ENCODE measurements at regions not wholly inside any gene's neighbourhood (a gene's known extent, or its start where the extent isn't known, plus 50 kb on each side); places are given as distances from the start of the nearest gene placed in this dataset.

GRCh38 chr5:165143741-165144140 is 1638.3 kb downstream of the MAT2B start:
- WGBS, 4 donors, result 24 to 37% (median 35%) methylated on average over 4 of the region's 4 CpGs

GRCh38 chr5:165149431-165149830 is 1644.0 kb downstream of the MAT2B start:
- TF ChIP-seq CTCF (IDR thresholded peaks at IDR 0.05) (no peak), POLR2A (IDR thresholded peaks at IDR 0.05) (no peak)
- Histone ChIP-seq H3K4me1 (replicated peaks in 1 of 2) (no peaks in the 10 kb centered on the region), H3K27ac (no peak overlapping the region), H3K36me3 (replicated peaks in 1 of 2) (no peaks in the 10 kb centered on the region), H3K9me3 (replicated peaks in 1 of 3) (no peaks in the 10 kb centered on the region), H3K4me3 (no peak overlapping the region), H3K27me3 (no peaks in the 10 kb centered on the region)
- intact Hi-C loops (cut with DNase I), result no loop called here
- DNase-seq, result no peak
- WGBS, 4 donors, result 78 to 84% (median 81%) methylated on average over 1 of the region's 1 CpG

More at GRCh38 chr5:165143741-165144140, 1638.3 kb downstream of the MAT2B start:
- DNase-seq, result no peak
- no peaks in the 10 kb centered on the region for H3K36me3 ChIP-seq (replicated peaks in 1 of 2)
- H3K27ac ChIP-seq, result no peak overlapping the region
- TF ChIP-seq POLR2A (IDR thresholded peaks at IDR 0.05), result no peak
- no peak for TF ChIP-seq CTCF (IDR thresholded peaks at IDR 0.05)
- no peaks in the 10 kb centered on the region for H3K9me3 ChIP-seq (replicated peaks in 1 of 3)
- no peak overlapping the region for H3K4me3 ChIP-seq
- no peaks in the 10 kb centered on the region for H3K4me1 ChIP-seq (replicated peaks in 1 of 2)
- H3K27me3 ChIP-seq, result no peaks in the 10 kb centered on the region
- intact Hi-C loops (cut with DNase I), result no loop called here

GRCh38 chr5:165152058-165152457 is 1646.6 kb downstream of the MAT2B start:
- no peak for DNase-seq
- TF ChIP-seq CTCF (IDR thresholded peaks at IDR 0.05) (no peak), POLR2A (IDR thresholded peaks at IDR 0.05) (no peak)
- Histone ChIP-seq H3K27me3 (no peaks in the 10 kb centered on the region), H3K4me1 (replicated peaks in 1 of 2) (no peaks in the 10 kb centered on the region), H3K36me3 (replicated peaks in 1 of 2) (no peaks in the 10 kb centered on the region), H3K4me3 (no peak overlapping the region), H3K9me3 (replicated peaks in 1 of 3) (no peaks in the 10 kb centered on the region), H3K27ac (no peak overlapping the region)
- intact Hi-C loops (cut with DNase I), result no loop called here
- WGBS, 4 donors, result 58 to 68% (median 65%) methylated on average over 2 of the region's 2 CpGs

- Histone ChIP-seq H3K9me3 (replicated peaks in 1 of 3) (no peaks in the 10 kb centered on the region), H3K36me3 (replicated peaks in 1 of 2) (no peaks in the 10 kb centered on the region)
- TF ChIP-seq CTCF (IDR thresholded peaks at IDR 0.05) (no peak), POLR2A (IDR thresholded peaks at IDR 0.05) (no peak)
Measured at GRCh38 chr5:165157219-165157618, 1651.8 kb downstream of the MAT2B start.

More at GRCh38 chr5:165157219-165157618, 1651.8 kb downstream of the MAT2B start:
- Histone ChIP-seq H3K27ac (no peak overlapping the region), H3K4me1 (replicated peaks in 1 of 2) (no peaks in the 10 kb centered on the region), H3K27me3 (no peaks in the 10 kb centered on the region), H3K4me3 (no peak overlapping the region)
- 58 to 86% (median 80%) methylated on average over 1 of the region's 1 CpG for WGBS, 4 donors
- intact Hi-C loops (cut with DNase I), result no loop called here
- DNase-seq, result no peak
